Right cardiac atrium (tissue), 5 donors: ENCODE measurements at regions not wholly inside any gene's neighbourhood (a gene's known extent, or its start where the extent isn't known, plus 50 kb on each side); places are given as distances from the start of the nearest gene placed in this dataset.
"Not testable (repeated sequence)": the region's sequence is repeated elsewhere in the genome, so short reads cannot be mapped to it uniquely, and the experiment has no call there.

Source experiments
- ATAC-seq, 2 donors: fragments of 200-7000 bp; cut with Tn5 transposase; one replicate each; pipeline versions ENCODE4 v1.8.0 to v1.9.1; 2020; ENCODE audit warnings: moderate library complexity in 2 of 2, mild to moderate bottlenecking in 1 of 2
- DNase-seq, 3 donors: peaks; one replicate each; pipeline ENCODE4 v3.0.0-alpha.2; 2020
- H3K27ac ChIP-seq: one replicate; pipeline ENCODE4 v1.5.1; 2013; ENCODE audit warnings: mild to moderate bottlenecking, low read length, control low read depth, moderate library complexity
- H3K27me3 ChIP-seq: one replicate; pipeline ENCODE4 v1.6.1; 2013; ENCODE audit not compliant: control insufficient read depth, insufficient read depth
- H3K4me1 ChIP-seq: one replicate; pipeline ENCODE4 v1.6.1; 2013; ENCODE audit warnings: low read length; ENCODE audit not compliant: control insufficient read depth, insufficient read depth
- H3K4me3 ChIP-seq: one replicate; pipeline ENCODE4 v1.5.1; 2013; ENCODE audit warnings: low read length, control low read depth
- H3K9me3 ChIP-seq: one replicate; pipeline ENCODE4 v1.6.1; 2013; ENCODE audit warnings: low read length; ENCODE audit not compliant: control insufficient read depth
- WGBS: extraction: QIAGEN DNeasy Blood & Tissue Kit; methylation state at CpG from one replicate; pipeline ENCODE4 v1.1.7; 2013; 5-methylcytosine and 5-hydroxymethylcytosine counted together
- intact Hi-C, 4 donors: fragments of 100-400 bp; cut with DNase I; formaldehyde crosslinking; loops; one replicate each; pipeline versions ENCODE4 v1.11.0 to v1.14.0; 2022 to 2023
- donor health status: healthy with polysubstance abuse.
- donor health status: DM: no; HTN: yes; CAD: no.
- donor health status: DM: no; HTN: no; CAD: no.
- donor health status: DM: no; HTN: yes; CAD: no; lungs with severe emphysema.
- donor health status: DM: yes; HTN: yes; CAD: no.

DNA sequence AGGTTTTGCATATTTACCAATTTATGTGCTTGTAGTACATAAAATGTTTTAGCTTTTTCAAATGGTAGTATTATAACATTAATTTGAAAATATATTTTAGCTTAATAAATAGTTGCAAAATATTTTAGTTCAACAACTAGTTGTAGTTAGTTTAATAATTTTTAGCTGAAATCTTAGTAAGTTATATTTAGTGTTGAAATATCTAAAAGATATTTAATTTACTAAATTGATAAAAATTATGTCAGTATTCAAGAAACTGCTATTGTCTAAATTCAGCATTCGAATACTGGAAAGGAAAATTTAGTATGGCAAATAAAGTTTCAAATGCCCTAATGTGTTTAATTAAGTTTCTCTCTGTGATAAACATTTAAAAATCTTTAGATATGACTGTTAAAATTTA lies 754.5 kb upstream of the MIR17HG start:
- H3K27ac ChIP-seq = no peak overlapping the region
- intact Hi-C loops = no loop called here
- H3K4me1 ChIP-seq = no peaks in the 10 kb centered on the region
- 85% methylated on average over 1 of the region's 1 CpG for WGBS
- H3K9me3 ChIP-seq = no peaks in the 10 kb centered on the region
- H3K27me3 ChIP-seq = no peaks in the 10 kb centered on the region
- H3K4me3 ChIP-seq = no peak overlapping the region
- no peak for DNase-seq
- ATAC-seq = no peak

DNA sequence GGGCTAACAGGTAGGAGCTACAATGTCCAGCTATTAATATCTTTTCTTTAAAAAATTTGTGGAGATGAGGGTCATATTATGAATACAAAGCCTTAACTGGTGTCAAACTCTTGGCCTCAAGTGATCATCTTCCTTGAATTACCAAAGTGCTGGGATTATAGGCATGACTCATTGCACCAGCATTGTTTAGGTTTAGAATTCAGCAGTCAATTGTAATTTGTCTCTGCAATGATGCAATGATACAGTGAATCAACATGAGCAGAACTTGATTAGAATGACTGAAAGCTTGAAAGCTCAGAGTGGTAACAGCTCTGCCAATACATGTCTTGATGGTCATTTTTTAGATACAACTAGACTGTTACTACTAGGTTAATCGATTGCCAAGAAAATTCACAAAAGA lies 752.8 kb upstream of the MIR17HG start:
- no peak for DNase-seq
- no peaks in the 10 kb centered on the region for H3K4me1 ChIP-seq
- intact Hi-C loops = no loop called here
- H3K9me3 ChIP-seq = no peaks in the 10 kb centered on the region
- no peak overlapping the region for H3K4me3 ChIP-seq
- no peaks in the 10 kb centered on the region for H3K27me3 ChIP-seq
- ATAC-seq = no peak
- H3K27ac ChIP-seq = no peak overlapping the region
- 86% methylated on average over 1 of the region's 1 CpG for WGBS

DNA sequence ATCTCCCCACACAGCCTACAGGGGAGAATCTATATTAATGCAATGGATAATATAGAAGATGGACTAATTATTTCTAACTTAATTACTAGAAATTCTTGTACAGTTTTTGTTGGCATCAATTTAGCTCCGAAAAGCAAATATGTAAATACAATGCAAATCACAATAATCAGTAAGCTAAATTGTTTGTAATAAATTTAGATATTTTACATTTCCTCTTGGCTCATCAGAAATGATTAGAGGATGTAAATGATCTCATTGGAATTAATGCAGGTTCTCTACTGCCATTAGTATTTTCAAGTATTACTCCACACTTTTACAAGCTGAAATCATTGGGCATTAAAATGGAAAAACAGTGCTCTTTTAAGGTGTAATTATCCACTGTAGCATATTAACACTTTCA lies 741.8 kb upstream of the MIR17HG start:
- Histone ChIP-seq H3K4me3 (no peak overlapping the region), H3K4me1 (no peaks in the 10 kb centered on the region), H3K9me3 (no peaks in the 10 kb centered on the region), H3K27me3 (no peaks in the 10 kb centered on the region), H3K27ac (no peak overlapping the region)
- no peak for DNase-seq
- intact Hi-C loops = no loop called here
- WGBS = 83% methylated on average over 1 of the region's 1 CpG
- no peak for ATAC-seq

DNA sequence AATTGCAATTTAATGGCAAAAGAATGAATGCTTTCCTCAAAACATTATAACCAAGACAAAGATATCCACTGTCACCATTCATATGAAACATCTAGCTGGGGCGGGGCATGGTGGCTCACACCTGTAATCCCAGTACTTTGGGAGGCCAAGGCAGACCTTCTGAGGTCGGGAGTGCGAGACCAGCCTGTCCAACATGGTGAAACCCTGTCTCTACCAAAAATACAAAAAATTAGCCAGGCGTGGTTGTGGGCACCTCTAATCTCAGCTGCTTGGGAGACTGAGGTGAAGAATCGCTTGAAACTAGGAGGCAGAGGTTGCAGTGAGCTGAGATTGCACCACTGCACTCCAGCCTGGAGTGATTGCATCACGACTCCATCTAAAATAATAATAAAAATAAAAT lies 740.6 kb upstream of the MIR17HG start:
- intact Hi-C loops, H3K27ac ChIP-seq, ATAC-seq, H3K4me1 ChIP-seq, H3K4me3 ChIP-seq, H3K27me3 ChIP-seq, H3K9me3 ChIP-seq, DNase-seq: not testable (repeated sequence)
- 84% methylated on average over 6 of the region's 6 CpGs for WGBS

DNA sequence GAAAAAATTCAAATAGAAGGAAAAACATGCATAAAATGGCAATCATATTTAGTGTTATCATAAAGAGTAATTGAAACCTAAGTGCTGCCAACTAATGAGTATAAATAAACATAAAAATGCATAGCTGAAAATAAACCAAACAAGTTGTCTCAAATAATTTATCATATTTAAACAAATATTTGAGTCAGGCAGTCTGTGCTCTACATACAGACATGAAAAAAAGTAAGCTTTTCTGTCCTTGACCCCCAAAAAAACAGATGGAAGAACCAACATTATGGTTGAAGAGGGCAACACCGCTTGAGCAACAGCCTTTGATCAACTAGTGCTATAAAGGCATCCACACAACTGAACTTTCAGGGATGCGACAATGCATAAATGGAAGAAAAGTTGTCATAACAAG lies 735.1 kb upstream of the MIR17HG start:
- ATAC-seq = no peak
- WGBS = 94% methylated on average over 2 of the region's 2 CpGs
- Histone ChIP-seq H3K9me3 (no peaks in the 10 kb centered on the region), H3K27ac (no peak overlapping the region), H3K4me1 (no peaks in the 10 kb centered on the region), H3K27me3 (no peaks in the 10 kb centered on the region), H3K4me3 (no peak overlapping the region)
- DNase-seq = no peak
- intact Hi-C loops = no loop called here

DNA sequence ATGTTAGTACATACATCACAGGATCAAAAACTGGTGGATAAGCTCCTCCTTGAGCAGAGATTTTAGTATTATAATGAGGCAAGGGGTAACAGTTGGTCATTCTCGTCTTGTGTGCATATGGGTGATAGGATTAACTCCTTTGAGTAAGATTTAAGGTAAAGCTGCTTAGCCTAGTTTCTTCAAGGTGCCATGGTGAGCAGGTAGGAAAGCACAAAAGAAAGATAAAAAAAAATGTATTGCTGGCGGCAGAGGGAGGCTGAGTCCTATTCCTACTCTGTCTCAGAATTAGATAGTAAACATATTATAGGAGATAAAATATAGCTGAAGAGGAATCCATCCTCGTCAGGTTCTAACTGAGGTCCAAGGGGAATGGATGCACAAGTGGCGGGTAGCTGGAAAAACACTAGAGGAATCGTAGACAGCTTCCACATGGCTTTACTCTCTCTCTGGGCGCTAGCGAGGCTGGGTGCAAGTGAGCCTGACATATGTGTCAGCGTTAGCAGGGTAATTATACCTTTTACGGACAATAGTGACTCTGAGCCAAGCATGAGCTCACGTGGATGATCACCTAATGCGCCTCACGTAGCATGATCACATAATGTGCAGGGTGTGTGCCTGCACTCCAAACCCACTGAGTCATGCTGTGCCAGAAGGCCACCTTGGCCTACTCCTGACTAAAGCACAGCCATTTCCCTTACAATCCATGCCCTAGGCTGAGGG lies 734.3 kb upstream of the MIR17HG start:
- 89% methylated on average over 12 of the region's 12 CpGs for WGBS
- Histone ChIP-seq H3K4me3 (no peak overlapping the region), H3K9me3 (no peaks in the 10 kb centered on the region), H3K27ac (no peak overlapping the region), H3K4me1 (no peaks in the 10 kb centered on the region), H3K27me3 (no peaks in the 10 kb centered on the region)
- ATAC-seq (no peak), DNase-seq (no peak)
- intact Hi-C loops = no loop called here

DNA sequence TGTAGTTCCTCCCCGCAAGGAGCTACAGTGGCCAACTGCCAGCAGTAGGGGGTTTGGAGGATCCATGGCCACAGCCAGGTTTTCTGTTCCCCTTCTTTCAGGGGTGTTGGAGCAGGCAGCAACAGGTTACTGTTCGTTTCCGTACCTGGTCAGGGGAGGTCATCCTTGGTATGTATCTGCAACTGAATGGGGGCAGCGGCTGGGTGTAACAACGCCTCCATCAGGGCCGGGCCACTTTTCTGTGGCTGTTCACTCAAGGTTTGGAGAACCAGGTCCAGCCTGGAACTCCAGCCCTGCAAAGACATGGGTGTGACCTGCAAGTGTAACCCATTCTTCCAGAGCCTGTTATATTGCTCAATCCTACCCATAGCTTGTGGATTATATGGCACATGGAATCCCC lies 732.3 kb upstream of the MIR17HG start:
- H3K27me3 ChIP-seq = no peaks in the 10 kb centered on the region
- no peaks in the 10 kb centered on the region for H3K4me1 ChIP-seq
- H3K27ac ChIP-seq = no peak overlapping the region
- no peak overlapping the region for H3K4me3 ChIP-seq
- ATAC-seq = no peak
- no peaks in the 10 kb centered on the region for H3K9me3 ChIP-seq
- 87% methylated on average over 6 of the region's 6 CpGs for WGBS
- intact Hi-C loops = no loop called here
- no peak for DNase-seq

DNA sequence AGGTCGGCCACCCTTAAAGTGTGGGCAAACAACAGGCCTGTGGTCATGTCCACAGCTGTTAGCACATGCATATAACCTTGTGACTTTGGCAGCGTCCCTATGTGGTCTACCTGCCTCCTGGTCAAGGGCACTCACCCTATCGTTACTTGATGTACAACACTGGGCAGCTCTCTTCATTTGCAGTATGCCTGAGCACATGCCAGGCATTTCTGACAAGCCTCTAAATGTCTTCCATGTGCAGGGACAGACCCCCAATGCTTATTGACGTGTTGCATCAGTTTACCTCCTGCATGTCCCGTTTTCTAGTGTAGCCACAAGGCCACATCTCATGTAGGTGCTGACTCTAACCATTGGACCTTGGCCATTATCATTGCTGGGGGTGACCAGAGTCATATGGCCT lies 731.7 kb upstream of the MIR17HG start:
- 79% methylated on average over 5 of the region's 5 CpGs for WGBS
- Histone ChIP-seq H3K4me3 (no peak overlapping the region), H3K9me3 (no peaks in the 10 kb centered on the region), H3K4me1 (no peaks in the 10 kb centered on the region), H3K27me3 (no peaks in the 10 kb centered on the region), H3K27ac (no peak overlapping the region)
- ATAC-seq (no peak), DNase-seq (no peak)
- intact Hi-C loops = no loop called here

DNA sequence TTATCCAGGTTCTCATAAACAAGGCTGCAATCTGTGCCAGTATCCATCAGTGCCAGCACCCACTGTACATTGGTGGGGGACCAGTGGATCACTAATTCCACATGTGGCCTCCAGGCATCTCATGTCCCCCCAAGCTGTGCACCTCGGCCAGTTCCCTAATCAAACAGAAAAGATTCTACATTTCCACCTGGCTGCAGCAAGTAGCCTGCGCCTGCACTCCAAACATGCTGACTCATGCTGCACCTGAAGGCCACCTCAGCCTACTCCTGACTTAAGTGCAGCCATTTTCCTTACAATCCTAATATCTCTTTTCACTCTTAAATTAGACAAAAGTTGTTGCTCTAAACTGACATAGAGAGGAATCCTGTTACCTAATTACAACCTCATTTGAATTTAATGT lies 729.4 kb upstream of the MIR17HG start:
- Histone ChIP-seq H3K9me3 (no peaks in the 10 kb centered on the region), H3K27ac (no peak overlapping the region), H3K4me3 (no peak overlapping the region), H3K4me1 (no peaks in the 10 kb centered on the region), H3K27me3 (no peaks in the 10 kb centered on the region)
- 91% methylated on average over 2 of the region's 2 CpGs for WGBS
- intact Hi-C loops = no loop called here
- no peak for DNase-seq
- ATAC-seq = no peak

DNA sequence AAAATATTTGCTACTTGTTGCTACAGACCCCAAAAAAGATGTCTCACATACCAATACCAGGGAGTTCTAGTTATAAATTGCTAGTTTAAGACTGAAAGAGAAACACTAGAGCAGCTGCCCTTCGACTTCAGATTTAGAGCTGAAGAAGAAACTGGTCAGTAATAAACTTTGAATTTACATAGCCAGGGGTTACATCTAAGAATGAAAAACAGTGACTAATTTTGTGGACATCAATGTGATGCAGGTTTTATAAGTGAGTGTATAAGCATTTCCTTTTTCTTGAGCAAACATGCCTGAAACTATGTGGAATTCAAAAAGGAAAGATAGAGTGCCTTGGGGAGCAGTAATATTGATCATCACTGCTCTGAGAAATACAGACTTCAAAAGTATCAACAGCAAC lies 724.9 kb upstream of the MIR17HG start:
- DNase-seq = no peak
- H3K4me3 ChIP-seq = no peak overlapping the region
- H3K27me3 ChIP-seq = no peaks in the 10 kb centered on the region
- WGBS = 85% methylated on average over 1 of the region's 1 CpG
- no peak for ATAC-seq
- H3K4me1 ChIP-seq = no peaks in the 10 kb centered on the region
- H3K27ac ChIP-seq = no peak overlapping the region
- intact Hi-C loops = no loop called here
- H3K9me3 ChIP-seq = no peaks in the 10 kb centered on the region

DNA sequence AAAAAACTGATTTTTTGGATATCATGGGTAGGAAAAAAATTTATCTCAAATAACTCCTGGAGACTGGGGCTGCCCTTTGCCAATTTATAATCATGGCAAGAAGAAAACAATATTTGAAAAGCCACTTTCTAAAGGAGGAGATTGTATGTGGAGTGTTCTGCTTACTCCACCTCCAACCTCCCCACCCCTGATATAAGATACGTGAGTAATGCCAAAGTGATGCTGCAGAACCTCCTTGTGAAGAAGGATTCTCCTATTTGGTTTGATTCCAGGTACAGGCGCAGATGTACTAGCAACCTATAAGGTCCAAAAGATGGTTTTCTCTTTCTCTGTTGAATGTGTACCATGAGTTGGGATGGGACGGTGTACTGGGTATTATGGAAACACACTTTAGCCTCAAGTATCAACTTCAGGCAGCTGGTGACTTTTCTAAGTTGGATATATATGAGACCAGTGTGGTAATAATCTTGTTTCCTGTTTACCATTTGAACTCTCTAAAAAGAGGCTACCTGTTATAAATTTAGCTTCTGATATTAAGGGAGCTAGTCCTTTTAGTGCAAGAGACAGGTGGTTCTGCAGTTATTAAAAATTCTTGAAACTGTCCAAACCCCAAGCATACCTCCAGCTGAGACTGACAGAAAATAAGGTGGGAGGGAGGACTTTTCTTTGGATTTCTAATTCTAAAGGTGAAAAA lies 724.0 kb upstream of the MIR17HG start:
- H3K4me3 ChIP-seq = no peak overlapping the region
- intact Hi-C loops = no loop called here
- no peak for DNase-seq

More for the DNA sequence above, 724.0 kb upstream of the MIR17HG start:
- Histone ChIP-seq H3K27ac (no peak overlapping the region), H3K27me3 (no peaks in the 10 kb centered on the region), H3K9me3 (no peaks in the 10 kb centered on the region), H3K4me1 (no peaks in the 10 kb centered on the region)
- WGBS = 87% methylated on average over 3 of the region's 3 CpGs
- ATAC-seq = no peak
